ENCODE measurements at regions not wholly inside any gene's neighbourhood (a gene's known extent, or its start where the extent isn't known, plus 50 kb on each side); places are given as distances from the start of the nearest gene placed in this dataset.
"Not testable (repeated sequence)": the region's sequence is repeated elsewhere in the genome, so short reads cannot be mapped to it uniquely, and the experiment has no call there.

- intact Hi-C loops (cut with DNase I; ENCODE audit: low total_unique reads), result no loop called here
- H3K36me3 ChIP-seq, result no peaks in the 10 kb centered on the region
- TF ChIP-seq, protein P1, sequence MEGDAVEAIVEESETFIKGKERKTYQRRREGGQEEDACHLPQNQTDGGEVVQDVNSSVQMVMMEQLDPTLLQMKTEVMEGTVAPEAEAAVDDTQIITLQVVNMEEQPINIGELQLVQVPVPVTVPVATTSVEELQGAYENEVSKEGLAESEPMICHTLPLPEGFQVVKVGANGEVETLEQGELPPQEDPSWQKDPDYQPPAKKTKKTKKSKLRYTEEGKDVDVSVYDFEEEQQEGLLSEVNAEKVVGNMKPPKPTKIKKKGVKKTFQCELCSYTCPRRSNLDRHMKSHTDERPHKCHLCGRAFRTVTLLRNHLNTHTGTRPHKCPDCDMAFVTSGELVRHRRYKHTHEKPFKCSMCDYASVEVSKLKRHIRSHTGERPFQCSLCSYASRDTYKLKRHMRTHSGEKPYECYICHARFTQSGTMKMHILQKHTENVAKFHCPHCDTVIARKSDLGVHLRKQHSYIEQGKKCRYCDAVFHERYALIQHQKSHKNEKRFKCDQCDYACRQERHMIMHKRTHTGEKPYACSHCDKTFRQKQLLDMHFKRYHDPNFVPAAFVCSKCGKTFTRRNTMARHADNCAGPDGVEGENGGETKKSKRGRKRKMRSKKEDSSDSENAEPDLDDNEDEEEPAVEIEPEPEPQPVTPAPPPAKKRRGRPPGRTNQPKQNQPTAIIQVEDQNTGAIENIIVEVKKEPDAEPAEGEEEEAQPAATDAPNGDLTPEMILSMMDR (IDR thresholded peaks at IDR 0.05), result no peak
- TF ChIP-seq POLR2A (IDR thresholded peaks at IDR 0.05), result no peak
- peaks cover 0 to 10% of the 10 kb centered on the region in 2 donors for H3K4me1 ChIP-seq
- no peak overlapping the region for H3K27ac ChIP-seq
- peaks cover 0 to 5% of the 10 kb centered on the region in 2 donors for H3K27me3 ChIP-seq
- no peaks in the 10 kb centered on the region for H3K9me3 ChIP-seq
- no peak for DNase-seq
- H3K4me3 ChIP-seq, result no peak overlapping the region
Measured at GRCh38 chr11:121372028-121372427, 79.5 kb downstream of the SC5D start.

DNA sequence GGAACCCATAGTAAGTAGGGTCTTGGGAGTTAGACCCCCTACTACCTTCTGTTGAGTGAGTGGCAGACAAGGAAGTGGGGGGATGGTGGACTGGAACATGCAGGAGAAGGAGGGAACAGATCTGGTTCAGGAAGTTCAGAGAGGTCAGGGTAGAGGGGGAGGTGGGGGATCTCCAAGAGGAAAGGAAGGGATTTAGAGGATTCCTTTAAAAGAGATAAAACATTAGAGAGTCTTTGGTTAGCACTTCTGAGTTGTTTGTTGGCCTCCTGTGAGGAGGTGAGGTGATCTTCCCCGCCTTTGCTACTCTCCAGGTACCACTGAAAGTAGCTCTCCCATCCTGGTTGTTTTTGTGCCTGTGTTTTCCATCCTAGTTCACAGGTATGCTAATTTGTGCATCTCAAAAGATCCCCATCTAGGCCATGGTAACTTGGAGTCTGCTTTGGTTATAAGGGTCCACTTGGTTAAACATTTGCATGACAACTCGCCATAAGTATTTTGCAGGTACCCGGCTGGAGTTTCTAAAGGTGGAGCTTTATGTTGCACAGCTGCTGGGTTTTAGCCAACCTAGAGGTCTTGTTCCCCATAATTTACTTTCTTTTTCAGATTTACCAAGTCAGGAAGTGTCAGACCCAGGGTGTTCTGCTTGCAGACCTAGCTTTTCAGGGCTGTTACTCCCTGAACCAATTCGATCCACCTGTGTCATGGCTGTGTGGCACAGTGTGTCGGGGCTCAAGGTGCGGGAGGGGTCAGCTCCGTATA is 79.3 kb upstream of the SORL1 start:
- TF ChIP-seq, protein P1 (IDR thresholded peaks at IDR 0.05), result no peak
- TF ChIP-seq POLR2A (IDR thresholded peaks at IDR 0.05), result no peak
- Histone ChIP-seq H3K4me1 (peaks cover 0 to 2% of the 10 kb centered on the region in 2 donors), H3K36me3 (no peaks in the 10 kb centered on the region), H3K4me3 (no peak overlapping the region), H3K27ac (no peak overlapping the region), H3K27me3 (peaks cover 0 to 5% of the 10 kb centered on the region in 2 donors), H3K9me3 (no peaks in the 10 kb centered on the region)
- intact Hi-C loops (cut with DNase I; ENCODE audit: low total_unique reads), result no loop called here
- DNase-seq, result no peak

- no peak for TF ChIP-seq POLR2A (IDR thresholded peaks at IDR 0.05)
- TF ChIP-seq, protein P1 (IDR thresholded peaks at IDR 0.05), result no peak
- DNase-seq, result no peak
- H3K9me3 ChIP-seq, result no peaks in the 10 kb centered on the region
Measured at GRCh38 chr11:121374286-121374985, 77.7 kb upstream of the SORL1 start.

DNA sequence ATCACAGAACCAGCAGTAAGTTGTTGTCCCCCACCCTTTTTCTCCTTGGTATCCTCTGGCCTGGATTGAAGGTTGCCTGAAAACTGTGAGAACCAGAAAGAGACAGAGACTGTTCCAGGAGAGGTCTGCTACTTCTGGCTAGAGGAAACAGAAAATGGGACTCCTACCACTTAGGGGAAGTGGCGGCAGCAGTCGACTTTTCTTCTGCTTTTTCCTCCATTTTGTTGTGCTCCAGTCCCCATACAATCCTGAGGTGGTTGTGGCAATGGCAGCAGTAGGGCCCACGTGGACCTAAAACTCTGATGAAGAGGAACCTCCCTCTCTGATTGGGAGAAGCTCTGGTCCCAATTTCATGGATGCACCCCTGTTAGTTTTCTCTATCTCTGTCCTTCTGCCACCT is 76.0 kb upstream of the SORL1 start:
- intact Hi-C loops (cut with DNase I; ENCODE audit: low total_unique reads), result no loop called here
- TF ChIP-seq, protein P1 (IDR thresholded peaks at IDR 0.05), result no peak
- TF ChIP-seq POLR2A (IDR thresholded peaks at IDR 0.05), result no peak
- H3K36me3 ChIP-seq, result no peaks in the 10 kb centered on the region
- H3K4me1 ChIP-seq, result no peaks in the 10 kb centered on the region
- H3K27me3 ChIP-seq, result no peaks in the 10 kb centered on the region
- no peak overlapping the region for H3K4me3 ChIP-seq
- H3K27ac ChIP-seq, result no peak overlapping the region
- H3K9me3 ChIP-seq, result no peaks in the 10 kb centered on the region
- no peak for DNase-seq

More at GRCh38 chr11:121374286-121374985, 77.7 kb upstream of the SORL1 start:
- Histone ChIP-seq H3K27ac (no peak overlapping the region), H3K4me3 (no peak overlapping the region), H3K27me3 (peaks cover 0 to 5% of the 10 kb centered on the region in 2 donors), H3K4me1 (no peaks in the 10 kb centered on the region), H3K36me3 (no peaks in the 10 kb centered on the region)
- intact Hi-C loops (cut with DNase I; ENCODE audit: low total_unique reads), result no loop called here

DNA sequence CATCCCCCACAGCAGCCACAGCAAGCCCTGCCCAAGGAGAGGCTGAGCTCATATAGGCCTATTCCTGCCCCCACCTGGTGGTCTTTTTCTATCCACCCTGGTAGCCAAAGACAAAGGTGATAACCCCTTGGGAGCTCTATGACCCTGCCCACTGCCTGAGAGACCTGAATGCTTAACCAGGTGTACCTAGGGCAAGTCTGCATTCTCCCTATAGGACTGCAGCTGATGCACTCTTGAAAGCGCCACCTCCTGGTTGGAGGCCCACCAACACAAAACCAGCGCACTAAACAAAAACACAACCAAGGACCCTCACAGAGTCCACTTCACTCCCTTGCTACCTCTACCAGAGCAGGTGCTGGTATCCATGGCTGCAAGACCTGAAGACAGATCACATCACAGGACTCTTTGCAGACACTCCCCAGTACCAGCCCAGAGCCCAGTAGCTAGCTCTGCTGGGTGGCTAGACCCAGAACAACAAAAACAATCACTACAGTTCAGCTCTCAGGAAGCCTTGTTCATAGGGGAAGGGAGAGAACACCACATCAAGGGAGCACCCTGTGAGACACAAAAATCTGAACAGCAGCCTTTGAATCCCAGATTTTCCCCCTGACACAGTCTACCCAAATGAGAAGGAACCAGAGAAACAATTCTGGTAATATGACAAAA is 72.8 kb upstream of the SORL1 start:
- H3K27me3 ChIP-seq; intact Hi-C loops (cut with DNase I; ENCODE audit: low total_unique reads); H3K4me3 ChIP-seq; H3K4me1 ChIP-seq; H3K27ac ChIP-seq; H3K9me3 ChIP-seq; H3K36me3 ChIP-seq; DNase-seq: not testable (repeated sequence)

Data from uterus (tissue), 3 donors.